ENCODE measurements at regions not wholly inside any gene's neighbourhood (a gene's known extent, or its start where the extent isn't known, plus 50 kb on each side); places are given as distances from the start of the nearest gene placed in this dataset.

GRCh38 chr15:77544162-77544561 lies 88.5 kb downstream of the LINGO1 start:
- TF ChIP-seq CTCF (conservative IDR thresholded peaks at IDR 0.05 in 1 of 2, IDR thresholded peaks at IDR 0.05 in 1 of 2; ENCODE audit: extremely low read depth in 1 of 2, insufficient read depth in 1 of 2, low read depth in 1 of 2, low read length in 2 of 2) (no peak), EZH2 (IDR thresholded peaks at IDR 0.05; ENCODE audit: borderline replicate concordance, low read length) (no peak)
